HepG2 (cell line): ENCODE measurements at regions not wholly inside any gene's neighbourhood (a gene's known extent, or its start where the extent isn't known, plus 50 kb on each side); places are given as distances from the start of the nearest gene placed in this dataset.

Experiments
- ATAC-seq: fragments of 200-7000 bp; cut with Tn5 transposase; 3 replicates; pipeline ENCODE4 v1.9.1; 2020; ENCODE audit warnings: mild to moderate bottlenecking, moderate library complexity
- BruUV-seq: library from RNA; stranded (reverse); fragments of 400-500 nt; replicated peaks from 2 replicates; lab custom pipeline; 2021; lab: Mats Ljungman, UMichigan
- CTCF ChIA-PET: fragments of 300-600 bp; formaldehyde crosslinking; extraction: SDS; loops from one replicate; lab custom pipeline; 2021; ENCODE audit warnings: low total read pairs, inconsistent platforms, low intra/inter-chr PET ratio; lab: Yijun Ruan, JAX
- POLR2A ChIA-PET: fragments of 350-600 bp; sonication (Branson Sonifier 250); formaldehyde crosslinking; loops from one replicate; lab custom pipeline; 2020; ENCODE audit warnings: antibody characterized with exemption, inconsistent platforms; lab: Yijun Ruan, JAX
- DNase-seq: peaks from one replicate; pipeline ENCODE4 v3.0.0-alpha.2; 2015; ENCODE audit warnings: low spot score
- FAIRE-seq: peaks from 3 replicates; lab custom pipeline; 2011; peaks lifted over from hg19 to GRCh38; lab: Jason Lieb, UNC
- H2AFZ ChIP-seq: one replicate; pipeline ENCODE4 v1.6.1; 2011; ENCODE audit warnings: low read length, inconsistent platforms
- H3K27ac ChIP-seq: fragments of 300-600 bp; 3 replicates; pipeline ENCODE4 v1.8.0; 2011; ENCODE audit warnings: mixed run types, mild to moderate bottlenecking, mixed read lengths, low read length, inconsistent platforms; ENCODE audit not compliant: insufficient read depth; ENCODE audit errors: extremely low read length
- H3K27me3 ChIP-seq, 2 experiments: fragments of 200-600 bp in 1 of 2; 2 replicates in 1 of 2; 3 replicates in 1 of 2; pipeline versions ENCODE4 v1.6.0 to v1.8.0; 2011; ENCODE audit warnings: low read length in 2 of 2, mild to moderate bottlenecking in 2 of 2, moderate library complexity in 2 of 2, inconsistent platforms in 1 of 2; ENCODE audit not compliant: insufficient read depth in 2 of 2, control insufficient read depth in 1 of 2
- H3K36me3 ChIP-seq, 2 experiments: fragments of 200-600 bp in 1 of 2; replicated peaks in 1 of 2; 2 replicates in 1 of 2; 3 replicates in 1 of 2; pipeline versions ENCODE4 v1.5.1 to v1.8.0; 2011; ENCODE audit warnings: low read length in 2 of 2, inconsistent platforms in 1 of 2; ENCODE audit not compliant: insufficient read depth in 2 of 2, control insufficient read depth in 1 of 2
- H3K4me1 ChIP-seq: 2 replicates; pipeline ENCODE4 v1.5.1; 2012; ENCODE audit warnings: low read length, inconsistent platforms; ENCODE audit not compliant: insufficient read depth
- H3K4me2 ChIP-seq: 2 replicates; pipeline ENCODE4 v1.6.0; 2011; ENCODE audit warnings: low read depth, low read length, inconsistent platforms
- H3K4me3 ChIP-seq, 3 experiments: fragments of 200-600 bp in 1 of 3; sonication (generic), shearing (Covaris generic) in 1 of 3; replicated peaks in 1 of 3; 2 replicates each; pipeline ENCODE4 v1.5.1; 2011 to 2016; ENCODE audit warnings: low read length in 3 of 3, inconsistent platforms in 2 of 3, low read depth in 2 of 3, mild to moderate bottlenecking in 2 of 3, control low read depth in 1 of 3, mixed read lengths in 1 of 3; ENCODE audit not compliant: insufficient read depth in 1 of 3
- H3K79me2 ChIP-seq: one replicate; pipeline ENCODE4 v1.6.1; 2011; ENCODE audit warnings: low read length, inconsistent platforms; ENCODE audit not compliant: insufficient read depth
- H3K9ac ChIP-seq: 2 replicates; pipeline ENCODE4 v1.6.0; 2011; ENCODE audit warnings: mild to moderate bottlenecking, low read depth, low read length, inconsistent platforms; ENCODE audit not compliant: insufficient read depth
- H3K9me3 ChIP-seq: 2 replicates; pipeline ENCODE4 v1.5.1; 2012; ENCODE audit warnings: mild to moderate bottlenecking, low read length
- H4K20me1 ChIP-seq: 2 replicates; pipeline ENCODE4 v1.6.0; 2011; ENCODE audit warnings: inconsistent platforms, mild to moderate bottlenecking, low read length, moderate library complexity; ENCODE audit not compliant: insufficient read depth
- HES4 ChIP-seq: sonication (generic); formaldehyde crosslinking; IDR thresholded peaks from 2 replicates; pipeline ENCODE4 v1.9.0; 2021; ENCODE audit warnings: mild to moderate bottlenecking, missing genetic modification reagents, borderline replicate concordance
- HNF1A ChIP-seq, 2 experiments: sonication (generic) in 1 of 2; formaldehyde crosslinking in 1 of 2; IDR thresholded peaks; 2 replicates each; pipeline versions ENCODE4 v1.4.0 to v1.6.1; 2016 to 2020; ENCODE audit warnings: borderline replicate concordance in 1 of 2, low read depth in 1 of 2, mild to moderate bottlenecking in 1 of 2, missing genetic modification reagents in 1 of 2
- MIER2 ChIP-seq: IDR thresholded peaks from 2 replicates; pipeline ENCODE4 v1.6.1; 2016; ENCODE audit warnings: missing biosample characterization, missing genetic modification reagents
- SP2 ChIP-seq: sonication (generic); formaldehyde crosslinking; IDR thresholded peaks from 2 replicates; pipeline ENCODE4 v1.5.1; 2020; ENCODE audit warnings: mild to moderate bottlenecking, missing genetic modification reagents
- TARDBP ChIP-seq: sonication (generic); formaldehyde crosslinking; IDR thresholded peaks from 2 replicates; pipeline ENCODE4 v1.8.0; 2022; ENCODE audit warnings: mild to moderate bottlenecking, missing genetic modification reagents
- TMF1 ChIP-seq: sonication (generic); formaldehyde crosslinking; IDR thresholded peaks from 2 replicates; pipeline ENCODE4 v1.8.1; 2022; ENCODE audit warnings: low read depth, missing genetic modification reagents
- TRIM24 ChIP-seq: sonication (generic); formaldehyde crosslinking; IDR thresholded peaks from 2 replicates; pipeline ENCODE4 v1.8.0; 2022; ENCODE audit warnings: mild to moderate bottlenecking, missing genetic modification reagents
- ZBTB1 ChIP-seq: sonication (generic); formaldehyde crosslinking; IDR thresholded peaks from 2 replicates; pipeline ENCODE4 v1.4.0; 2020; ENCODE audit warnings: missing genetic modification reagents, borderline replicate concordance
- ZNF282 ChIP-seq: fragments of 450-650 bp; IDR thresholded peaks from 2 replicates; pipeline ENCODE4 v1.6.1; 2018; ENCODE audit not compliant: partially characterized antibody
- ZNF337 ChIP-seq: sonication (generic); formaldehyde crosslinking; IDR thresholded peaks from 2 replicates; pipeline ENCODE4 v1.5.1; 2020; ENCODE audit warnings: missing genetic modification reagents, low read depth, mild to moderate bottlenecking, borderline replicate concordance
- ZNF704 ChIP-seq: sonication (generic); formaldehyde crosslinking; IDR thresholded peaks from 2 replicates; pipeline ENCODE4 v1.8.1; 2023; ENCODE audit warnings: mild to moderate bottlenecking, inconsistent platforms, moderate library complexity, missing genetic modification reagents, borderline replicate concordance
- WGBS: methylation state at CpG from one replicate; pipeline ENCODE4 v1.1.6; 2017; ENCODE audit warnings: low lambda C conversion rate; 5-methylcytosine and 5-hydroxymethylcytosine counted together
- in situ Hi-C: cut with HindIII; loops from 2 replicates; pipeline ENCODE4 v1.10.0; 2017; ENCODE audit warnings: low pct_unique_long_range_greater_than_20kb; ENCODE audit not compliant: extremely low pct_ligation_motif_present
- intact Hi-C: fragments of 100-400 bp; cut with micrococcal nuclease; formaldehyde crosslinking; loops from one replicate; pipeline ENCODE4 v1.10.0; 2022; ENCODE audit not compliant: unreplicated experiment

- 0 out of 2 replicates have a peak, but pooled peaks cover 4% of the 10 kb centered on the region for H3K9me3 ChIP-seq
- in situ Hi-C loops = no loop called here
These were observed 336.8 kb upstream of the TMEM132C start for GRCh38 chr12:127930122-127930521.

GRCh38 chr12:127934409-127934808, 332.6 kb upstream of the TMEM132C start:
- TF ChIP-seq TRIM24 (CRISPR knock-in tag) (no peak), ZNF282 (no peak), HES4 (CRISPR knock-in tag) (no peak), HNF1A (IDR thresholded peaks at IDR 0.05; ENCODE audit: low read depth) (no peak), HNF1A (CRISPR knock-in tag; IDR thresholded peaks at IDR 0.05; ENCODE audit: borderline replicate concordance) (no peak), SP2 (CRISPR knock-in tag) (no peak), ZBTB1 (CRISPR knock-in tag) (no peak), MIER2 (no peak), ZNF704 (no peak), TARDBP (no peak)
- CTCF ChIA-PET = no interaction called here
- Histone ChIP-seq H3K79me2 (no peaks in the 10 kb centered on the region), H3K4me3 (no peak overlapping the region), H3K27ac (no peak overlapping the region), H3K27me3 (no peaks in the 10 kb centered on the region), H3K9me3 (peaks cover 22% of the 10 kb centered on the region), H3K9ac (no peak overlapping the region), H3K4me2 (no peak overlapping the region), H4K20me1 (no peaks in the 10 kb centered on the region), H3K36me3 (no peaks in the 10 kb centered on the region), H2AFZ (no peak overlapping the region), H3K4me1 (no peaks in the 10 kb centered on the region)
- POLR2A ChIA-PET = no interaction called here
- FAIRE-seq (no peak), ATAC-seq (no peak), DNase-seq (no peak)
- BruUV-seq = no TSS peak
- 23% methylated on average over 1 of the region's 1 CpG for WGBS
- in situ Hi-C loops (no loop called here), intact Hi-C loops (no loop called here)

More at GRCh38 chr12:127930122-127930521, 336.8 kb upstream of the TMEM132C start:
- Histone ChIP-seq H4K20me1 (no peaks in the 10 kb centered on the region), H3K4me1 (no peaks in the 10 kb centered on the region), H3K4me2 (no peak overlapping the region), H3K79me2 (no peaks in the 10 kb centered on the region), H3K27ac (no peak overlapping the region), H3K9ac (no peak overlapping the region), H3K27me3 (no peaks in the 10 kb centered on the region), H3K36me3 (no peaks in the 10 kb centered on the region), H2AFZ (no peak overlapping the region), H3K4me3 (no peak overlapping the region)
- BruUV-seq = no TSS peak
- ATAC-seq = no peak
- TF ChIP-seq TMF1 (CRISPR knock-in tag) = no peak
- no peak for TF ChIP-seq ZNF337
- CTCF ChIA-PET = no interaction called here
- intact Hi-C loops = no loop called here
- FAIRE-seq = no peak
- no peak for DNase-seq
- WGBS = 0% methylated on average over 3 of the region's 5 CpGs
- POLR2A ChIA-PET = no interaction called here
